Fibroblast of lung (primary cell): ENCODE measurements at regions not wholly inside any gene's neighbourhood (a gene's known extent, or its start where the extent isn't known, plus 50 kb on each side); places are given as distances from the start of the nearest gene placed in this dataset.

Source experiments
- DNase-seq, 2 donors: peaks; one replicate each; pipeline versions ENCODE4 v3.0.0 to v3.0.0-alpha.2; 2010; ENCODE audit warnings: low read depth in 2 of 2
- H2AFZ ChIP-seq: 2 replicates; pipeline ENCODE4 v1.5.1; 2012; ENCODE audit warnings: low read length, control low read depth, inconsistent platforms
- H3K27ac ChIP-seq: 2 replicates; pipeline ENCODE4 v1.5.1; 2011; ENCODE audit warnings: low read length, control low read depth; ENCODE audit not compliant: insufficient read depth
- H3K27me3 ChIP-seq: 2 replicates; pipeline ENCODE4 v1.5.1; 2011; ENCODE audit warnings: mild to moderate bottlenecking, low read length; ENCODE audit not compliant: control insufficient read depth, insufficient read depth
- H3K36me3 ChIP-seq: 2 replicates; pipeline ENCODE4 v1.5.1; 2011; ENCODE audit warnings: low read length; ENCODE audit not compliant: control insufficient read depth, insufficient read depth
- H3K4me1 ChIP-seq: 2 replicates; pipeline ENCODE4 v1.5.1; 2011; ENCODE audit warnings: low read length; ENCODE audit not compliant: control insufficient read depth, insufficient read depth; ENCODE audit errors: extremely low read depth
- H3K4me2 ChIP-seq: 2 replicates; pipeline ENCODE4 v1.5.1; 2011; ENCODE audit warnings: low read length, control low read depth; ENCODE audit not compliant: insufficient read depth; ENCODE audit errors: extremely low read depth
- H3K4me3 ChIP-seq, 4 experiments: fragments of 200-600 bp in 1 of 4; sonication (generic) in 1 of 4; replicated peaks in 1 of 4; 2 replicates each; pipeline ENCODE4 v1.5.1; 2011 to 2016; ENCODE audit warnings: low read length in 4 of 4, low read depth in 3 of 4, mild to moderate bottlenecking in 3 of 4, control low read depth in 2 of 4, inconsistent platforms in 1 of 4, mixed read lengths in 1 of 4; ENCODE audit not compliant: insufficient read depth in 1 of 4; ENCODE audit errors: control extremely low read depth in 1 of 4
- H3K79me2 ChIP-seq: 2 replicates; pipeline ENCODE4 v1.5.1; 2012; ENCODE audit warnings: mild to moderate bottlenecking, low read length, inconsistent platforms; ENCODE audit not compliant: control insufficient read depth, insufficient read depth
- H3K9ac ChIP-seq: 2 replicates; pipeline ENCODE4 v1.5.1; 2011; ENCODE audit warnings: mild to moderate bottlenecking, low read length, control low read depth; ENCODE audit not compliant: insufficient read depth
- H3K9me3 ChIP-seq: 2 replicates; pipeline ENCODE4 v1.5.1; 2012; ENCODE audit warnings: low read depth, low read length; ENCODE audit not compliant: control insufficient read depth, insufficient read depth
- H4K20me1 ChIP-seq: 2 replicates; pipeline ENCODE4 v1.5.1; 2011; ENCODE audit warnings: low read length; ENCODE audit not compliant: control insufficient read depth, insufficient read depth; ENCODE audit errors: extremely low read depth
- EZH2 ChIP-seq: IDR thresholded peaks from 2 replicates; pipeline ENCODE4 v1.5.1; 2012; ENCODE audit warnings: low read length, control low read depth, mild to moderate bottlenecking; ENCODE audit errors: missing control alignments
- TF ChIP-seq, protein P1 (sequence below), 2 donors: IDR thresholded peaks in 1 of 2; conservative IDR thresholded peaks in 1 of 2; 1 replicate in 1 of 2; 2 replicates in 1 of 2; pipeline ENCODE4 v1.5.1; 2011 to 2012; ENCODE audit warnings: low read length in 2 of 2, control low read depth in 1 of 2, inconsistent platforms in 1 of 2, low read depth in 1 of 2, mild to moderate bottlenecking in 1 of 2

DNA sequence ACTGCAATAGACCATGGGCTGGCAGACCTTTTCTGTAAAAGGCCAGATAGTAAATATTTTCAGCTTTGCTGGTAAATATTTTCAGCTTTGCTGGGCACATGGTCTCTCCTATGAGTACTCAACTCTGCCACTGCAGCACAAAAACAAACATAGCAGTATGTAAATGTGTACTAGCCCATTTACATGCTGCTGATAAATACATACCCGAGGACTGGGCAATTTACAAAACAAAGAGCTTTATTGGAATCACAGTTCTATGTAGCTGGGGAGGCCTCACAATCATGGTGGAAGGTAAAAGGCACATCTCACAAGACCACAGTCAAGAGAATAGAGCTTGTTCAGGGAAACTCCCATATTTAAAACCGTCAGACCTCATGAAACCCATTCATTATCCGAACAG is 793.0 kb downstream of the EDEM1 start:
- no peak for DNase-seq
- Histone ChIP-seq H2AFZ (no peak overlapping the region), H4K20me1 (no peaks in the 10 kb centered on the region), H3K4me1 (no peaks in the 10 kb centered on the region), H3K79me2 (no peaks in the 10 kb centered on the region), H3K27ac (no peak overlapping the region), H3K4me3 (no peak overlapping the region), H3K4me2 (no peak overlapping the region), H3K36me3 (no peaks in the 10 kb centered on the region), H3K27me3 (no peaks in the 10 kb centered on the region), H3K9me3 (no peaks in the 10 kb centered on the region), H3K9ac (no peak overlapping the region)
- no peak for TF ChIP-seq EZH2
- TF ChIP-seq, protein P1, sequence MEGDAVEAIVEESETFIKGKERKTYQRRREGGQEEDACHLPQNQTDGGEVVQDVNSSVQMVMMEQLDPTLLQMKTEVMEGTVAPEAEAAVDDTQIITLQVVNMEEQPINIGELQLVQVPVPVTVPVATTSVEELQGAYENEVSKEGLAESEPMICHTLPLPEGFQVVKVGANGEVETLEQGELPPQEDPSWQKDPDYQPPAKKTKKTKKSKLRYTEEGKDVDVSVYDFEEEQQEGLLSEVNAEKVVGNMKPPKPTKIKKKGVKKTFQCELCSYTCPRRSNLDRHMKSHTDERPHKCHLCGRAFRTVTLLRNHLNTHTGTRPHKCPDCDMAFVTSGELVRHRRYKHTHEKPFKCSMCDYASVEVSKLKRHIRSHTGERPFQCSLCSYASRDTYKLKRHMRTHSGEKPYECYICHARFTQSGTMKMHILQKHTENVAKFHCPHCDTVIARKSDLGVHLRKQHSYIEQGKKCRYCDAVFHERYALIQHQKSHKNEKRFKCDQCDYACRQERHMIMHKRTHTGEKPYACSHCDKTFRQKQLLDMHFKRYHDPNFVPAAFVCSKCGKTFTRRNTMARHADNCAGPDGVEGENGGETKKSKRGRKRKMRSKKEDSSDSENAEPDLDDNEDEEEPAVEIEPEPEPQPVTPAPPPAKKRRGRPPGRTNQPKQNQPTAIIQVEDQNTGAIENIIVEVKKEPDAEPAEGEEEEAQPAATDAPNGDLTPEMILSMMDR (conservative IDR thresholded peaks at IDR 0.05 in 1 of 2, IDR thresholded peaks at IDR 0.05 in 1 of 2; ENCODE audit: low read depth in 1 of 2, low read length in 2 of 2) = no peak

DNA sequence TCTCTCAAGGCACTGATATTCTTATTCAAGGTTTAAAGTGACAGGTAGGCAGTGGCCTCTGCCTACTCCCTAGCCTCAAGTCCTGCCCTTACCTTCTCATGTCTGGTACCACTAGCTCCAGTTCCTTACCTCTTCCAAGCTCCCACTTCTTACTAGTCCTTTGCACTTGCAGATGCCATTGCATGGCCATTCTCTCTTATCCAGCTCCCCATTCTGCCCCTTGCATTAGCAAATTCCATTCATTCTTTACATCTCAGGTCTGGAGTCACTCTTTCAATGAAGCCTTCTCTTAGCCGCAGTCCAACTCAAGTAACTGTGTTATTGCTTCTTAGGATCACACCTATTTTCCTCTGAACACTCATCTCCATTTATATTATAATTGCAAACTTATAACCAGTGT is 807.1 kb downstream of the EDEM1 start:
- no peaks in the 10 kb centered on the region for H3K4me1 ChIP-seq
- DNase-seq = no peak
- H3K4me3 ChIP-seq = no peak overlapping the region
- no peak overlapping the region for H2AFZ ChIP-seq
- TF ChIP-seq, protein P1 (conservative IDR thresholded peaks at IDR 0.05 in 1 of 2, IDR thresholded peaks at IDR 0.05 in 1 of 2; ENCODE audit: low read depth in 1 of 2, low read length in 2 of 2) = no peak
- no peak for TF ChIP-seq EZH2
- H3K9me3 ChIP-seq = no peaks in the 10 kb centered on the region
- H3K79me2 ChIP-seq = no peaks in the 10 kb centered on the region
- H3K36me3 ChIP-seq = no peaks in the 10 kb centered on the region
- H3K4me2 ChIP-seq = no peak overlapping the region
- no peaks in the 10 kb centered on the region for H4K20me1 ChIP-seq
- no peak overlapping the region for H3K9ac ChIP-seq
- H3K27ac ChIP-seq = no peak overlapping the region
- H3K27me3 ChIP-seq = no peaks in the 10 kb centered on the region

DNA sequence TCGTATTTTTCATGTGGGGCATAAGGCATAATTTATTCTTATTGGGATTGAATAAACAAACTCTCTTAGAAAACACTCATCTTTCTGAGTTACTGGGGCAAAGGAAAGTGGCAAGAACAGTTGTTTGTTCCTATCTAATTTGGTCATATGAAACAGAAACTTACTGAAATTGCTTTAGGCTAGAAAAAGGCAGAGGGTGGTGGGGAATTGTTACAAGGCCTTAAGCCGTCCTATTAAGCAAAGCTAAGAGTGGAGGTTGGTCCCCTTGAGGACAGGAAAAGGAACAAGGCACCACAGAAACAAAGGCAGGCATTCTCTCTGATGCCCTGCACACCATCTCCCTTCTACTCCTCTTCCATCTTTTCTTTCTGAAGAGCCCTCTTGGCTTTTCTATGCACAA is 830.9 kb downstream of the EDEM1 start:
- Histone ChIP-seq H3K4me3 (no peak overlapping the region), H3K79me2 (no peaks in the 10 kb centered on the region), H3K27me3 (no peaks in the 10 kb centered on the region), H3K9ac (no peak overlapping the region), H4K20me1 (no peaks in the 10 kb centered on the region), H3K4me2 (no peak overlapping the region), H3K27ac (no peak overlapping the region), H3K9me3 (no peaks in the 10 kb centered on the region), H3K4me1 (no peaks in the 10 kb centered on the region), H3K36me3 (no peaks in the 10 kb centered on the region), H2AFZ (no peak overlapping the region)
- no peak for DNase-seq
- TF ChIP-seq, protein P1 (conservative IDR thresholded peaks at IDR 0.05 in 1 of 2, IDR thresholded peaks at IDR 0.05 in 1 of 2; ENCODE audit: low read depth in 1 of 2, low read length in 2 of 2) = no peak
- TF ChIP-seq EZH2 = no peak
